ENCODE measurements at regions not wholly inside any gene's neighbourhood (a gene's known extent, or its start where the extent isn't known, plus 50 kb on each side); places are given as distances from the start of the nearest gene placed in this dataset.

DNA sequence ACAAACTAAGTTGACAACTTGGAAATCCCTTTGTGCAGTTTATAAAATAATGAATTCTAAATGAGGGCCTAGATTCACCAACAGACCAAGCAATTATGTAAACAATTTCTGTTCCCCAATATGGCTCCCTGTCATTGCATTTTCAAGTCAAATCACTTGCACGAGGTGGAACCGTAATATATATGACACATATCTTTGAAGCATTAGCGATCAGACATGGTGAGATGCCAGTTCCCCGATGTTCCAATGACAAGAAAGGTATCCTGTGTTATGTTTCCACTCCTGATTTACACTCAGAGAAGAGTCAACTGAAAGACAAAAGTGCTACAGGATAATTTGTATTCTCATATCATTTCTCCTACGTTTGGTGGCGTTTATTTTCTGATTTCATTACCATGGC is 108.5 kb upstream of the TDRD3 start:
- Histone ChIP-seq H3K9ac (ENCODE audit: low read length) (no peak overlapping the region), H3K4me1 (ENCODE audit: control insufficient read depth, low read depth, low read length) (no peaks in the 10 kb centered on the region), H3K27ac (ENCODE audit: low read length) (no peak overlapping the region), H3K36me3 (ENCODE audit: control insufficient read depth, low read depth, low read length) (no peaks in the 10 kb centered on the region), H3K27me3 (ENCODE audit: control insufficient read depth, insufficient read depth, low read length) (no peaks in the 10 kb centered on the region), H3K4me3 (ENCODE audit: low read length) (no peak overlapping the region), H3K9me3 (ENCODE audit: control insufficient read depth, low read depth, low read length) (no peaks in the 10 kb centered on the region)

DNA sequence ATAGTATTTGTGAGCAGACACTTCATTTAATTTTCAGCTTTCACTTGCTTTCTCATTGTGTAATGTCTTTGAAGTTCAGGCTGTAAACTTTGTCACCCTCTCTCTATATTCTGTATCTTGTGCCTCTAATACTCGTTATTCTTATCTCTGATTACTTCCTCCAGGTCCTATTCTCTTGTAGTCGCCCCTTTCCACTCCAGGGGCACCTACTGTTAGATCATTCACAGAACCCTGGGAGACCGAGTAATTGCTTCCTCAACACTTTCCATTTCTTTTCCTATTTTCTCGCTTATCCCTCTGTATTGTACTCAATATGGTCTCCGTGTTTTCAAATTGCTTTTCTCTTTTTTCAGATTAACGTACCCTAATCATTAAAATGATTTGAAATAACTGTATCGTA is 93.9 kb upstream of the TDRD3 start:
- H3K36me3 ChIP-seq (ENCODE audit: control insufficient read depth, low read depth, low read length) = no peaks in the 10 kb centered on the region
- no peaks in the 10 kb centered on the region for H3K4me1 ChIP-seq (ENCODE audit: control insufficient read depth, low read depth, low read length)
- no peak overlapping the region for H3K9ac ChIP-seq (ENCODE audit: low read length)
- no peaks in the 10 kb centered on the region for H3K9me3 ChIP-seq (ENCODE audit: control insufficient read depth, low read depth, low read length)
- no peak overlapping the region for H3K4me3 ChIP-seq (ENCODE audit: low read length)
- H3K27me3 ChIP-seq (ENCODE audit: control insufficient read depth, insufficient read depth, low read length) = no peaks in the 10 kb centered on the region
- no peak overlapping the region for H3K27ac ChIP-seq (ENCODE audit: low read length)

DNA sequence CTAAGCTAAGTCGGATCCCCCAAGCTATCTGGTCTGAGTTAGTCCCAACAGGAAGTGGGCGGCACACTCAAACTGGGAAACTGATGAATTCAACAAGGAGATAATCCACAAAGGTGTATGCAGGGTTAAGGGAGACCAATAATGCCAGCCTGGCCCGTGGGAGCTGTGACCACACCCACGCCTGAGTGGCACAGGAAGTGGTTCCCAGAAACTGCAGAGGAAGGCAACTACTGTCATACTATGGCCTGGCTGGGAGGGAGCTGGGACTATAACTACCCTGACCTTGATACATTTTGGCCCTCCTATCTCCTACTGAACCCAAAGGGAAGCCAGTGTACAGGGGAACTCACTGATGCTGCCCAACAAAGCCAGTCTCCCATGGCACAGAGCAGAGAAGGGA is 85.5 kb upstream of the TDRD3 start:
- Histone ChIP-seq H3K9ac (ENCODE audit: low read length) (no peak overlapping the region), H3K4me1 (ENCODE audit: control insufficient read depth, low read depth, low read length) (no peaks in the 10 kb centered on the region), H3K9me3 (ENCODE audit: control insufficient read depth, low read depth, low read length) (no peaks in the 10 kb centered on the region), H3K27ac (ENCODE audit: low read length) (no peak overlapping the region), H3K36me3 (ENCODE audit: control insufficient read depth, low read depth, low read length) (no peaks in the 10 kb centered on the region), H3K27me3 (ENCODE audit: control insufficient read depth, insufficient read depth, low read length) (no peaks in the 10 kb centered on the region), H3K4me3 (ENCODE audit: low read length) (no peak overlapping the region)

DNA sequence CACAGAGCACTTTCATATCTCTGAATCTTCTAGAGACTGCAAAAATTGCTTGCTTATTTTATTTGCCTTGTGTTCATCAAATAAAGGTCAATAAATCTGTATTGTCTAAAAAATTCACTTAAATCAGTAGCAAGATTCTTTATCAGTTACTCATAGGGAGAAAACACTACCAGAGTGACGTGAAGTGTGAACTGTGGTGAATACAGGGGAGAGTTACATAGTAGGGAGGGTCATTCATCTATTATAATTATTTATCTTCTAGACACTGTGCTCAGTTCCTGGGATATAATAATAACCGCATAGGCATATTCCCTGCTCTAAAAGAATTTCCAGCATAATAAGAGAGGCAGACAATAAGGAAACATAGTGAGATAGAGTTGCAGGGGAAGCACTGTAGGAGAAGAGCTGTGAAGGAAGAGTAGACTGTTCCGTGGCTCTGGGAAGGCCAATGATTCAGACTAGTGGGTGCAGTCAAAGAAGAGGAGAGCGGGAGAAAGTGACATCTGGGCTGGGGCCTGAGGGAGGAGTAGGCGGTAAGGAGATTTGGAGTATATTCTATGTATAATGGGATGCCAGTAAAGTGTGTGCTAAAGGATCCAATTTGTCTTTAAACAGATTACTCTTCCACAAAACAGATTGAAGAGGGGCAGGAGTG is 84.0 kb upstream of the TDRD3 start:
- no peaks in the 10 kb centered on the region for H3K36me3 ChIP-seq (ENCODE audit: control insufficient read depth, low read depth, low read length)
- no peak overlapping the region for H3K9ac ChIP-seq (ENCODE audit: low read length)
- no peak overlapping the region for H3K27ac ChIP-seq (ENCODE audit: low read length)
- no peaks in the 10 kb centered on the region for H3K4me1 ChIP-seq (ENCODE audit: control insufficient read depth, low read depth, low read length)
- no peak overlapping the region for H3K4me3 ChIP-seq (ENCODE audit: low read length)
- H3K27me3 ChIP-seq (ENCODE audit: control insufficient read depth, insufficient read depth, low read length) = no peaks in the 10 kb centered on the region
- H3K9me3 ChIP-seq (ENCODE audit: control insufficient read depth, low read depth, low read length) = no peaks in the 10 kb centered on the region

DNA sequence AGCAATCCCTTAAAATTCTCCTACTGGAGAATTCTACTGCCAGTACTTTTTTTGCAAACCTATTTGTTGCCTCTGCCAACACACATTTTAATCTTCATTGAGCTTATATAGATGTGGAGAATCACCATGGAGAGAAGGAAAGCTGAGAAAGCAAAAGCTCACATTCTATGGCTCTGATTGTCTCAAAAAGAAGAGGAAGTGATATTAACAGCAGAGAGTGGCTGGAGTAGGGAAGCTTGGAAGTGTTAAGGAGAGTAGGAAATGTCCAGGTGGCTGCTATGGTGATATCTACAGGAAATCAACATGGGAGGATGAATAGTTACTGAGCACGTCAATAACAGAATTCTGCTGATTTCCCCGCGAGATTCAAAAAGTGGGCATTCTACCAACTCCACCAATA is 78.8 kb upstream of the TDRD3 start:
- Histone ChIP-seq H3K4me1 (ENCODE audit: control insufficient read depth, low read depth, low read length) (no peaks in the 10 kb centered on the region), H3K4me3 (ENCODE audit: low read length) (no peak overlapping the region), H3K9ac (ENCODE audit: low read length) (no peak overlapping the region), H3K27ac (ENCODE audit: low read length) (no peak overlapping the region), H3K27me3 (ENCODE audit: control insufficient read depth, insufficient read depth, low read length) (no peaks in the 10 kb centered on the region), H3K36me3 (ENCODE audit: control insufficient read depth, low read depth, low read length) (no peaks in the 10 kb centered on the region), H3K9me3 (ENCODE audit: control insufficient read depth, low read depth, low read length) (no peaks in the 10 kb centered on the region)

DNA sequence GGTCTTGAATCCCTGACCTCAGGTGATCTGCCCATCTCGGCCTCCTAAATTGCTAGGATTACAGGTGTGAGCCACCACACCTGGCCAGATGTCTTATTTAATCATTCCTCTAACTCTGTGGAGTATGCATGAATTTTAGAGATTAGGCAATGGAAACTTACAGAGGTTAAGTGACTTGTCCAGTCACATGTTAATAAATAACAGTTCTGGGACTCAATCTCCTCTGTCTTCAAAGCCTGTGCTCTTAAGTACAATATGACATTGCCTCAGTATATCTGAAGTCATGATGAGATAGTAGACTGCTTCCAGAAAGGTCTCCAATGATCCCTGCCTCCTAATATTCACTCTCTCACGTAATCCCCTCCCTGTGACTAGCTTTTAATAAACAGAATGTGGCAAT is 72.9 kb upstream of the TDRD3 start:
- Histone ChIP-seq H3K27ac (ENCODE audit: low read length) (no peak overlapping the region), H3K27me3 (ENCODE audit: control insufficient read depth, insufficient read depth, low read length) (no peaks in the 10 kb centered on the region), H3K9me3 (ENCODE audit: control insufficient read depth, low read depth, low read length) (no peaks in the 10 kb centered on the region), H3K36me3 (ENCODE audit: control insufficient read depth, low read depth, low read length) (no peaks in the 10 kb centered on the region), H3K4me1 (ENCODE audit: control insufficient read depth, low read depth, low read length) (no peaks in the 10 kb centered on the region), H3K4me3 (ENCODE audit: low read length) (no peak overlapping the region), H3K9ac (ENCODE audit: low read length) (no peak overlapping the region)

DNA sequence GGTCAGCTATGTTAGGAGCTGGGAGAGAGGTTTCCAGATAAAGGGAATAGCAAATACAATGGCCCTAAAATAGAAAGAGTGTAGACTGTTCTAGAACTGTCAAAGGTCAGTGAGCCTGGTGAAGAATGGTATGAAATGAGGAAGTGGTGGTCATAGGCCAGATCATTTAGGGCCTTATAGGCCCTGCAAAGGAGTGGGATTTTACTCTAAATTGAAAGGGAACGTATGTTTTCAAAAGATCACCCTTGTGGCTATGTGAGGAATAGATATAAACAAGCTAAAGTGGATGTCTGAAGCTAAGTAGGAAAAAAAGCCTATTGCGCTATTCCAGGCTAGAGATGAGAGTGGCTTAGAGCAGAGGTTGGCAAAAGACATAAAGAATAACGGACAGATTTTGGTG is 70.7 kb upstream of the TDRD3 start:
- Histone ChIP-seq H3K9ac (ENCODE audit: low read length) (no peak overlapping the region), H3K9me3 (ENCODE audit: control insufficient read depth, low read depth, low read length) (no peaks in the 10 kb centered on the region), H3K4me1 (ENCODE audit: control insufficient read depth, low read depth, low read length) (no peaks in the 10 kb centered on the region)

DNA sequence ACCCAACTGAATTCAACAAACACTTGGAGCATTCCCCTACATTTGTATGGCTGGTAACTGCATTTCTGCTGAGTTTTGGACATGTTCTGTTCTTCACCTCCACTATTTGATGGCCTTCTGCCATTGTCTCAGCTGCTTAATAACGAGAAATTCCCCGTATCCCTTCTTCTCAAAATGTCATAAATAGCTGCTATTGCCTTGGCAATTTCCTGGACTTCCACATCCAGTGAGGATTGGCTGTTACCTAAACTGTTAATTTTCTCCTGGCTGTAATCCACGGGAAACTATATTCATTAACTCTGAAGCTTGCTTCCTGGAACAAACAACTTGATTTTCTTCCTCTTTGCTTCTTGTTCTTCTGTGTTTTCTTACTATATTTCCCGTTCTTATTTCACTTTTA is 69.5 kb upstream of the TDRD3 start:
- Histone ChIP-seq H3K27me3 (ENCODE audit: control insufficient read depth, insufficient read depth, low read length) (no peaks in the 10 kb centered on the region), H3K4me3 (ENCODE audit: low read length) (no peak overlapping the region), H3K9me3 (ENCODE audit: control insufficient read depth, low read depth, low read length) (no peaks in the 10 kb centered on the region), H3K27ac (ENCODE audit: low read length) (no peak overlapping the region), H3K9ac (ENCODE audit: low read length) (no peak overlapping the region), H3K36me3 (ENCODE audit: control insufficient read depth, low read depth, low read length) (no peaks in the 10 kb centered on the region), H3K4me1 (ENCODE audit: control insufficient read depth, low read depth, low read length) (no peaks in the 10 kb centered on the region)

More for the DNA sequence above, 70.7 kb upstream of the TDRD3 start:
- no peak overlapping the region for H3K4me3 ChIP-seq (ENCODE audit: low read length)
- H3K27me3 ChIP-seq (ENCODE audit: control insufficient read depth, insufficient read depth, low read length) = no peaks in the 10 kb centered on the region
- no peaks in the 10 kb centered on the region for H3K36me3 ChIP-seq (ENCODE audit: control insufficient read depth, low read depth, low read length)
- H3K27ac ChIP-seq (ENCODE audit: low read length) = no peak overlapping the region

DNA sequence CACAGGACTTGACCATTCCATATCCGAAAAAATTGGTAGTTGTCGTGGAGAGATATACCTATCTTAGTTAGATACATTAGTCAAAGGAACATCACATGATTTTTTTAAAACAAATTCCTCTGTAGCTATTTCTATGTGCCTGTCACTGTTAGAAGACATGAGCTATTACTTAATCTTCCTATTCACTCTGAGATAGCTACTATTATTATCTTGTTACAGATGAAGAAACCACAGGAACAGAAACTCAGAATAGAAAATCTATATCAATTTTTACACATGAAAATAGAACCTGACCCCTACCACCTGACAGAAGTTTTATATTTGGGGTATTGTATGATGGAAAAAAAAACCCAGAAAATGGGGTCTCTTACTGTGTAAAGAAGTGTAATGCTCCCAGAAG is 68.9 kb upstream of the TDRD3 start:
- H3K27ac ChIP-seq (ENCODE audit: low read length) = no peak overlapping the region
- H3K4me3 ChIP-seq (ENCODE audit: low read length) = no peak overlapping the region
- H3K9me3 ChIP-seq (ENCODE audit: control insufficient read depth, low read depth, low read length) = no peaks in the 10 kb centered on the region
- no peaks in the 10 kb centered on the region for H3K27me3 ChIP-seq (ENCODE audit: control insufficient read depth, insufficient read depth, low read length)
- no peak overlapping the region for H3K9ac ChIP-seq (ENCODE audit: low read length)
- H3K36me3 ChIP-seq (ENCODE audit: control insufficient read depth, low read depth, low read length) = no peaks in the 10 kb centered on the region
- H3K4me1 ChIP-seq (ENCODE audit: control insufficient read depth, low read depth, low read length) = no peaks in the 10 kb centered on the region

DNA sequence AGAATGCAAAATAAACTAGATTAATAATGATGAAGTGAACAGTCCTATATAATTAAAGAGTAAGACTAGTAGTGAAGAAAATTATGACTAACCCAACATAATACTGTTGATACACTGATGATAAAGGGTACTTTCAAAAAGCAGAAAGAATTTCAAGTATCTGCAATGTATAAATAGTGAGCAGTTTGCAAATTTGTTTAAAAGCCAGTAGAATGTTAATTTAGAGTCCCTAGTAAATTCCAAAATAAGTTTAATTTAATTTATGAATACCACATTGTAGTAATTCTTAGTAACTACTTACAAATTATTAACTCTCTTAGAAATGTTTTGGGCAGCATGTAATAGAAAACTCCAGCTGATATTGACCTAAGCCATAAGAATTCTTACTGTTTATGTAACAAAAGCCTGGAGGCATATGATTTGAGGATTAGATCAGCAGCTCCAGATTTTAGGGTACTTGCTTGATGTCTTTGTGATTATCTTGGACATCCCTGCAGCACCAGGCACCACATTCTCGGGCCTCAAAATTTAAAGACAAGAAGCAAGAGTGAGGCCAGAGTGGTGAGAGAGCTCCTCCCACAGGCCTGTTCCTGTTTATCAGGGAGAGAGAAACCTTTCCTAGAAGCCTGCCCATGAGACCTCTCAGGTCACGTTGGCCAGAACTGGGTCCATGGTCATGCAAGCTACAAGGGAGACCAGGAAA is 67.6 kb upstream of the TDRD3 start:
- Histone ChIP-seq H3K9ac (ENCODE audit: low read length) (no peak overlapping the region), H3K27ac (ENCODE audit: low read length) (no peak overlapping the region), H3K4me1 (ENCODE audit: control insufficient read depth, low read depth, low read length) (no peaks in the 10 kb centered on the region), H3K9me3 (ENCODE audit: control insufficient read depth, low read depth, low read length) (no peaks in the 10 kb centered on the region), H3K27me3 (ENCODE audit: control insufficient read depth, insufficient read depth, low read length) (no peaks in the 10 kb centered on the region), H3K4me3 (ENCODE audit: low read length) (no peak overlapping the region), H3K36me3 (ENCODE audit: control insufficient read depth, low read depth, low read length) (no peaks in the 10 kb centered on the region)

DNA sequence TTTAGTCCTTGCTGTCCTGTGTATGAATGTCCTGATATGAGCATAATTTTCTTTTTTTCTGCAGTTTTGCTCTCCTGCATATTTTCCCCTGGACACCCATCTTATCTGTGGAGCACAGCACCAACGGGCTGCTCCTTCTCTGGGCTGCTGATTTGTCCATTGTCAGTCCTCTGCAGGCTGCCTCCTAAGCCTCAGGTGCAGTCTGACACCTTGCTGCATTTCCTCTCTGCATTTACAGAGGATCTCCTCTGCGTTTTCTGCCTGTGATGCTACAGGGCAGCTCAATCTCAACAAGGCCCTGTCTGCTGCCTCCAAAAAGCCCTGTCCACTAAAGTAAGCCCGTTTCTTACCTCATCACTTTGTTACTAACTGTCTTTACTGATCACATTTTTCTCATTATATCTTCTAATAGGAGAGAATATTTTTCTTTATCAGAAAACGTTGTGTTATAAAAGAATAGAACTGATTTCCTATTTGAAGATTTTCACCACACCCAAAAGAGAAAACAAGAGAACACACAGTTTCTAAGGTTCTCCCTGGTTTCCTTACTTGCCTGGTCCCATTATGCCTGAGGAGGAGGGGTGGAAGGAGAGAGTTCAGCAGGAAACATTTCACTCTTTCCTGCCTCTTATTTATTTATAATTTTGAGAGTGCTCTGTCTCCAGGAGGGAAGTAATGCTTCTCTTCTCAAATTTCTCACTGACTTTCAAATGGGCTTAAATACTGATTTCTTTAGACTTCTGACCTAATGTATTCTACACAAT is 65.6 kb upstream of the TDRD3 start:
- H3K27me3 ChIP-seq (ENCODE audit: control insufficient read depth, insufficient read depth, low read length) = no peaks in the 10 kb centered on the region
- no peaks in the 10 kb centered on the region for H3K9me3 ChIP-seq (ENCODE audit: control insufficient read depth, low read depth, low read length)
- H3K4me3 ChIP-seq (ENCODE audit: low read length) = no peak overlapping the region
- no peak overlapping the region for H3K9ac ChIP-seq (ENCODE audit: low read length)
- H3K4me1 ChIP-seq (ENCODE audit: control insufficient read depth, low read depth, low read length) = no peaks in the 10 kb centered on the region
- no peaks in the 10 kb centered on the region for H3K36me3 ChIP-seq (ENCODE audit: control insufficient read depth, low read depth, low read length)
- H3K27ac ChIP-seq (ENCODE audit: low read length) = no peak overlapping the region
